Endothelial cell (in vitro differentiated cells): ENCODE measurements at regions not wholly inside any gene's neighbourhood (a gene's known extent, or its start where the extent isn't known, plus 50 kb on each side); places are given as distances from the start of the nearest gene placed in this dataset.

Source experiments
- DNase-seq: peaks from one replicate; pipeline ENCODE4 v3.0.0; 2021; ENCODE audit warnings: low spot score
- H3K27ac Mint-ChIP-seq: one replicate; pipeline ENCODE4 v1.8.0; 2021; ENCODE audit warnings: mixed read lengths, inconsistent platforms; ENCODE audit not compliant: unreplicated experiment
- H3K27me3 Mint-ChIP-seq: one replicate; pipeline ENCODE4 v1.8.0; 2021; ENCODE audit warnings: mild to moderate bottlenecking, moderate library complexity, mixed read lengths, inconsistent platforms; ENCODE audit not compliant: unreplicated experiment
- H3K36me3 Mint-ChIP-seq: one replicate; pipeline ENCODE4 v1.8.0; 2021; ENCODE audit warnings: mild to moderate bottlenecking, low read depth, mixed read lengths, inconsistent platforms; ENCODE audit not compliant: unreplicated experiment
- H3K4me1 Mint-ChIP-seq: one replicate; pipeline ENCODE4 v1.8.0; 2021; ENCODE audit warnings: mild to moderate bottlenecking, mixed read lengths, inconsistent platforms; ENCODE audit not compliant: unreplicated experiment
- H3K4me3 Mint-ChIP-seq: one replicate; pipeline ENCODE4 v1.8.0; 2021; ENCODE audit warnings: mild to moderate bottlenecking, mixed read lengths, inconsistent platforms; ENCODE audit not compliant: unreplicated experiment
- H3K9me3 Mint-ChIP-seq: one replicate; pipeline ENCODE4 v1.8.0; 2021; ENCODE audit warnings: mixed read lengths, inconsistent platforms; ENCODE audit not compliant: unreplicated experiment
- CTCF ChIP-seq: fragments of 200-600 bp; sonication (generic); IDR thresholded peaks from one replicate; pipeline ENCODE4 v1.5.0; 2021; ENCODE audit warnings: antibody characterized with exemption; ENCODE audit not compliant: unreplicated experiment

GRCh38 chrX:69361311-69361845, 142.7 kb upstream of the NALF2 start:
- H3K4me3 Mint-ChIP-seq, result no peak overlapping the region
- DNase-seq, result no peak
- H3K27me3 Mint-ChIP-seq, result no peaks in the 10 kb centered on the region
- H3K27ac Mint-ChIP-seq, result no peak overlapping the region
- H3K4me1 Mint-ChIP-seq, result no peaks in the 10 kb centered on the region
- TF ChIP-seq CTCF, result no peak
- no peaks in the 10 kb centered on the region for H3K9me3 Mint-ChIP-seq
- no peaks in the 10 kb centered on the region for H3K36me3 Mint-ChIP-seq

GRCh38 chrX:69357317-69357716, 146.8 kb upstream of the NALF2 start:
- H3K27me3 Mint-ChIP-seq, result no peaks in the 10 kb centered on the region
- H3K27ac Mint-ChIP-seq, result no peak overlapping the region
- TF ChIP-seq CTCF, result no peak
- no peaks in the 10 kb centered on the region for H3K4me1 Mint-ChIP-seq
- no peak for DNase-seq
- H3K36me3 Mint-ChIP-seq, result no peaks in the 10 kb centered on the region
- peaks cover 6% of the 10 kb centered on the region for H3K9me3 Mint-ChIP-seq
- no peak overlapping the region for H3K4me3 Mint-ChIP-seq

GRCh38 chrX:69324851-69325250, 159.6 kb upstream of the PJA1 start:
- DNase-seq, result no peak
- Mint-ChIP-seq H3K9me3 (no peaks in the 10 kb centered on the region), H3K36me3 (no peaks in the 10 kb centered on the region)

GRCh38 chrX:69323786-69324720, 158.8 kb upstream of the PJA1 start:
- H3K36me3 Mint-ChIP-seq, result no peaks in the 10 kb centered on the region
- no peak overlapping the region for H3K27ac Mint-ChIP-seq
- no peak overlapping the region for H3K4me3 Mint-ChIP-seq
- no peaks in the 10 kb centered on the region for H3K27me3 Mint-ChIP-seq
- H3K4me1 Mint-ChIP-seq, result no peaks in the 10 kb centered on the region
- no peak for DNase-seq
- H3K9me3 Mint-ChIP-seq, result no peaks in the 10 kb centered on the region
- no peak for TF ChIP-seq CTCF

More at GRCh38 chrX:69324851-69325250, 159.6 kb upstream of the PJA1 start:
- H3K27ac Mint-ChIP-seq, result no peak overlapping the region
- no peaks in the 10 kb centered on the region for H3K4me1 Mint-ChIP-seq
- H3K27me3 Mint-ChIP-seq, result no peaks in the 10 kb centered on the region
- no peak overlapping the region for H3K4me3 Mint-ChIP-seq
- TF ChIP-seq CTCF, result no peak

- H3K4me3 Mint-ChIP-seq, result no peak overlapping the region
- H3K9me3 Mint-ChIP-seq, result no peaks in the 10 kb centered on the region
- H3K4me1 Mint-ChIP-seq, result no peaks in the 10 kb centered on the region
- H3K27me3 Mint-ChIP-seq, result no peaks in the 10 kb centered on the region
- H3K27ac Mint-ChIP-seq, result no peak overlapping the region
- TF ChIP-seq CTCF, result no peak
- no peak for DNase-seq
- no peaks in the 10 kb centered on the region for H3K36me3 Mint-ChIP-seq
Measured at GRCh38 chrX:69321789-69322188, 156.5 kb upstream of the PJA1 start.
